Dendritic cell treated with granulocyte-macrophage colony-stimulating factor and Interleukin-4, amounts not matched to agents 40 ng/mL and 50 ng/mL, for 4 days (primary cell): ENCODE measurements at regions not wholly inside any gene's neighbourhood (a gene's known extent, or its start where the extent isn't known, plus 50 kb on each side); places are given as distances from the start of the nearest gene placed in this dataset.

Source experiments
- H3K27ac Mint-ChIP-seq: one replicate; pipeline ENCODE4 v1.8.0; 2022; ENCODE audit warnings: mild to moderate bottlenecking, mixed read lengths
- H3K27me3 Mint-ChIP-seq: one replicate; pipeline ENCODE4 v1.8.0; 2022; ENCODE audit warnings: mild to moderate bottlenecking, mixed read lengths
- H3K36me3 Mint-ChIP-seq: one replicate; pipeline ENCODE4 v1.8.0; 2022; ENCODE audit warnings: low read depth, mixed read lengths
- H3K4me1 Mint-ChIP-seq: one replicate; pipeline ENCODE4 v1.8.0; 2022; ENCODE audit warnings: low read depth, mixed read lengths
- H3K4me3 Mint-ChIP-seq: one replicate; pipeline ENCODE4 v1.8.0; 2022; ENCODE audit warnings: mild to moderate bottlenecking, moderate library complexity, mixed read lengths
- H3K9me3 Mint-ChIP-seq: one replicate; pipeline ENCODE4 v1.8.0; 2022; ENCODE audit warnings: mixed read lengths
- intact Hi-C: fragments of 100-400 bp; cut with micrococcal nuclease; formaldehyde crosslinking; loops from one replicate; pipeline ENCODE4 v1.15.0; 2022

DNA sequence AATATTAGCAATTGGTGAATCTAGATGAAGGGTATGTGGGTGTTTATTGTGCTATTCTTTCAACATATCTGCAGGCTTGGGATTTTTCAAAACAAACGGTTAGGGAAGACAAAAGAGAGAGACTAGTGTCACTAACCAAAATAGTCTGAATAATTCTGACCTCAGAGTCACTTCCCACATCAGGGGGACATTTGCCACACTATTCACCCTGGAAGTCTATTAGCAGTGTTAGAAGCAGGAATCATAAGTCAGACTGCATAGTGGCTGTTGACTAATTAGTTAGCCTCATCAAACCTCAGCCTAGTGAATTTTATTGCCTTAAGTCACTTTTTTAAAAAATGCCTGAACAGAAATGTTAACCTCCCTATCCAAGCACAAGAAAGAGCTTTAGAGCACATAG, 169.2 kb upstream of the RGMB start:
- Mint-ChIP-seq H3K27me3 (no peaks in the 10 kb centered on the region), H3K4me1 (no peaks in the 10 kb centered on the region), H3K36me3 (no peaks in the 10 kb centered on the region), H3K27ac (no peak overlapping the region), H3K4me3 (no peak overlapping the region), H3K9me3 (peaks cover 11% of the 10 kb centered on the region)
- intact Hi-C loops = no loop called here

DNA sequence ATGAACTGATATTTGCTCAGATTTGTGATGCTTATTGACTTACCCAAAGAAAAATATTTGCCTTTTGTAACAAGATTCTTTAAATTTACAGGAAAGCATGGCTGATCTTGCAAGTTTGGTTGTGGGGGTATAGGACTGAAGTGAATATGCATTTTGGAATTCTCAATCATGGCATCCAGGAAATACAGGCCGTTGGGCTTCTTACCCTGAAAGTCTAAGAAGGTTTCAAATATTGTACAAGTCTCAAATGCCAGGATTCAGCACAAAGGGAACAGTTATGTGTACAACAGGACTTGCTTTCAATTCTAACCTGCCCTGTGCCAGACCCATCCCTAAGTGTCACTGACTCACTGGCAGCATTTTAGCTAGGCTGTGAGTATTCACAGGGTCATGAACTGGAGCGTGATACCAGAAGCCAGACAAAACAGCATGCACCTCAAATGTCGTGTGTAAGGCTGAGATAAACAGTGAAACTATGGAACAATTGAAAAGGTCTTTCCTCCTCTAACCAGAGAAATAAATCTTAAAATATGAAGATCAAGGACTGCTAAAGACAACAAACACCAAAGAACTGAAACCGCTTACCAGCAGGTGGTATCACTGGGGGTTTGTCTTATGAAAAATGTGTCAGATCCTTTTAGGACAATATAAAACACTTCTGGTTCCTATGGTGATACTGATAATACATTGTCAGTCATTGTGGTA, 168.6 kb upstream of the RGMB start:
- no peak overlapping the region for H3K4me3 Mint-ChIP-seq
- no peaks in the 10 kb centered on the region for H3K36me3 Mint-ChIP-seq
- no peak overlapping the region for H3K27ac Mint-ChIP-seq
- H3K27me3 Mint-ChIP-seq = no peaks in the 10 kb centered on the region
- intact Hi-C loops = no loop called here
- H3K9me3 Mint-ChIP-seq = peaks cover 11% of the 10 kb centered on the region
- no peaks in the 10 kb centered on the region for H3K4me1 Mint-ChIP-seq

DNA sequence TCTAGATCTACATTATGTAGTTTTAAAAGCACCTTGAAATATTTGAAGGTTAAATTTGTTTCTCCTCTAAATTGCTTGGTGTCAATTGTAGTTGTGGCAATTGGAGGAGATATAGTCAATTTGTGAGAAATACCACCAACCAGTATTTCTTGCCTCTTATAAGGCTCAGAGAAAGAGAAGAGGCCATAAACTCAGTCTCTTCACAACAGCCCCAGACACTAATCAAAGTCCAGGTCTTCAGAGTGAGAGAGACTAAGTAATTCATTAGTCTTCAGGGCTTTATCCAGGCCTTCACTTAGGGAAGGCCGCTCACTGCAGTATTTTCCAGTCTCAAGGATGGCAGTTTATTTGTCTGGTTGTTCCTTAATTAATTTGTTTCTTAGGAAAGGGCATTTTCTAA, 168.0 kb upstream of the RGMB start:
- peaks cover 11% of the 10 kb centered on the region for H3K9me3 Mint-ChIP-seq
- no peak overlapping the region for H3K27ac Mint-ChIP-seq
- H3K27me3 Mint-ChIP-seq = no peaks in the 10 kb centered on the region
- H3K36me3 Mint-ChIP-seq = no peaks in the 10 kb centered on the region
- intact Hi-C loops = no loop called here
- no peak overlapping the region for H3K4me3 Mint-ChIP-seq
- H3K4me1 Mint-ChIP-seq = no peaks in the 10 kb centered on the region

DNA sequence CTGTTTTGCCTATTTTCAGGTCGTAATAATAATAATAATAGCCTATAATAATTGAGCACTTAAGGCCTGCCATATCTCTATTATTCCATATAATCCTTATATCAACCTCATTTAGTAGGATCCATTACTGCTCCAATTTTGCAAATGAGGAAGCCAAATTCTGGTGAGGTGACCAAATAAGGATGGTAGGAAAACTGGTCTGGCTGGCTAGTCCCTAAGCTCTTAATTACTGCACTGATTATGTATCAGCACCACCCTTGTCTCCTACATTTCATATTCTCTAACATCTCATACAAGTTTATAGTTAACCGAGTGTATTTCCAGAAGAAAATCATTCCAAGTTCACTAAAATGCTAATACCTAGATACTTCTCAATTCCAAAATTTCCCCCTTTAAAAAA, 166.5 kb upstream of the RGMB start:
- H3K9me3 Mint-ChIP-seq = no peaks in the 10 kb centered on the region
- H3K4me3 Mint-ChIP-seq = no peak overlapping the region
- no peaks in the 10 kb centered on the region for H3K4me1 Mint-ChIP-seq
- H3K36me3 Mint-ChIP-seq = no peaks in the 10 kb centered on the region
- no peaks in the 10 kb centered on the region for H3K27me3 Mint-ChIP-seq
- intact Hi-C loops = no loop called here
- H3K27ac Mint-ChIP-seq = no peak overlapping the region

DNA sequence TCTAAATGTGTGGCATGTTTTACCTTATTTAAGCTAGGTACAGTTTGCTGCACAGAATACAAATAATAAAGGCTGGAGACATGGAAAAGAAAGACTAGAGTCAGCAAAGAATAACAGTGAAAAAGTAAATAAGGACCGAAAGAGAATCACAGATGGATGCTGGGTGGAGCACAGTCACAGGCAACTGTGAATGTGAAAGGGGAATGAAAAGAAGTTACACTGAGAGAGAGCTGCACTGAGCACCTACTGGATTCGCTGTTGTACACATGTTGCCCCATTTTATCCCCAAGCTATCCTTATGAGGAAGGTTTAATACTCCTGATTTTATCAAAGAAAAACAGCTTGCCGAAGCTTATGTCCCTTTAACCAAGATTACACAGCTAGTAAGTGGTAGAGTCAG, 165.4 kb upstream of the RGMB start:
- no peak overlapping the region for H3K27ac Mint-ChIP-seq
- no peaks in the 10 kb centered on the region for H3K4me1 Mint-ChIP-seq
- intact Hi-C loops = no loop called here
- no peak overlapping the region for H3K4me3 Mint-ChIP-seq
- H3K27me3 Mint-ChIP-seq = no peaks in the 10 kb centered on the region
- no peaks in the 10 kb centered on the region for H3K36me3 Mint-ChIP-seq
- no peaks in the 10 kb centered on the region for H3K9me3 Mint-ChIP-seq

DNA sequence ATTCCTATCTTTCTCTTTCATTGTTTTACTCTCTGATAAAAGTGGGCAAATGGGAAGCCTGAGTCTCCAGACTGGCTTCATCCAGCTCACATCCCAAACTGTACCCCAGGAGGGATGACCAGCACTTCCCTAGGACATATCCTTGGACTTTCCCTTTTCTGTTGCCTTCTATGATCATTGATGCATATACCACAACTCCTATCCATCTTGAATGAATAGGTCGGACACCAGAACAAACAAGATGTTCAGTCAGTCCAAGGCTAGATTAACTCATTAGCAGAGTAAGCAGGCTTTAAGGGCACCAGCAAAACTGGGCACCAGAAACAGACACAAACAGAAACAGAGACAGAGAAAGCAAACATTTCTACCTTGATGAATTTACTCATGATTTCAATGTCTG, 159.1 kb upstream of the RGMB start:
- H3K9me3 Mint-ChIP-seq = no peaks in the 10 kb centered on the region
- intact Hi-C loops = no loop called here
- no peak overlapping the region for H3K27ac Mint-ChIP-seq
- no peaks in the 10 kb centered on the region for H3K4me1 Mint-ChIP-seq
- no peak overlapping the region for H3K4me3 Mint-ChIP-seq
- H3K36me3 Mint-ChIP-seq = no peaks in the 10 kb centered on the region
- no peaks in the 10 kb centered on the region for H3K27me3 Mint-ChIP-seq

DNA sequence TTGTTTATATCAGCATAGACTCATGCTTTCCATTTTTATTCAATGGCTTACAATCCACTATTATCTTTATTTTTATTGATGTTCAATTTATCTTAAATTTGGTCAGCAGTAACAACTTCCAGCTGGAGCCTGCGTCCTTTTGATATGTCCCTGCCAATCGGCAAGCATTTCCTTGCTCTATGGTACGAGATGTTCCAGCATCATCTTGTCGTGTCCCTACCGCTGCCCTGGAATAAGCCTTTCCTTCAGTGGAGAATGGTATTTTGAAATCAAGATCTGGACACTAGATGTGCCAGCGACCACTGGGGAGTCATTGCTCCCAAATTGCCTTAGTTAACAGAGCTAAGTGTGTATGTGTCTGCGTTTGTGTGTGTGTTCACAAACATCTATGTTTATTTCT, 151.6 kb upstream of the RGMB start:
- Mint-ChIP-seq H3K4me3 (no peak overlapping the region), H3K4me1 (no peaks in the 10 kb centered on the region), H3K27ac (no peak overlapping the region), H3K27me3 (no peaks in the 10 kb centered on the region), H3K9me3 (no peaks in the 10 kb centered on the region), H3K36me3 (no peaks in the 10 kb centered on the region)
- intact Hi-C loops = no loop called here

DNA sequence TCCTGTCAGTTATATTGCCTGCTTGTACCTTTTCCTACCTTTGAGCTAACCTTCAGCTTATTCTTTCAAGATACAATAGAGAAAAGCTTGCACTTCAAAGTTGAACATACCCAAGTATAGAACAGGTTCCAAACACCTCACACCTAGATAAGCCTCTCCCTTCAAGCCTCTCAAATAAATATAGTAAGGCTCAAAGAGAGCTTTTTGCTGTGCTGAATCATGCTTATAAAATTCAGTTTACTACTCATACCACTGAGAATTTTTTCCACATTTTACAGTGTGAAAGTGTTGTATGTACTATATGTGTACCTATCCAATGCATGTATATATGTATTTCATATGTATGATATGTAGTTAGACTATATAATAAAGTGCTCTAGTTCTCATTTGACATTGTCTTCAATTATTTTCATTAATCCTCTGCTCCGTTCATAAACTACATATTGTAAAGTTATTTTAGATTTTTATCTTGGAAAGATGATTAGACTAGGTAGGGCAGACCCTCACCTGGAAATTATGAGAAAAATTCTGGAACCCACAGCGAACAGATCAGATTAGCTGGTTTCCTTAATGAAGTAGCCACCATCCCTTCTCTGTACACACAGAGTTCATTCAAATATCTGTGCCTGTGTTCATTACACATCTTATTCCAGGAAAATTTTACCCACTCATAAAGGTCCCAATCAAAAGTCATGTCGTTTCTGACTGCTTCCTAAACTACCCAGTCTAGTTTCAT, 149.2 kb upstream of the RGMB start:
- Mint-ChIP-seq H3K9me3 (no peaks in the 10 kb centered on the region), H3K36me3 (no peaks in the 10 kb centered on the region), H3K27ac (no peak overlapping the region), H3K4me1 (no peaks in the 10 kb centered on the region), H3K27me3 (no peaks in the 10 kb centered on the region), H3K4me3 (no peak overlapping the region)
- intact Hi-C loops = no loop called here

DNA sequence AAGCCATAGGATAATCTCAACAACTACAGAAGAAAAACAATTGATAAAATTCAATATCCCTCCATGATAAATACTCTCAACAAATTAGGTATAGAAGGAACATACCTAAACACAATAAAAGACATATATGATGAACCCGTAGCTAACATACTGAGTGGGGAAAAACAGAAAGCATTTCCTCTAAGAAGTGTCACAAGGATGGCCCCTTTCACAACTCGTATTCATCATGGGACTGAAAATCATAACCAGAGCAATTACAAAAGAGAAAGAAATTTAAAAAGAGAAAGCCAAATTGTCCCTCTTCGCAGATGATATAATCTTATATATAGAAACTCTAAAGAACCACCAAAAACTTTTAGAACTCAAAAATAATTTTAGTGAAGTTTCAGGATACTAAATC, 146.3 kb upstream of the RGMB start:
- Mint-ChIP-seq H3K27ac (no peak overlapping the region), H3K4me1 (no peaks in the 10 kb centered on the region), H3K4me3 (no peak overlapping the region), H3K27me3 (no peaks in the 10 kb centered on the region), H3K36me3 (no peaks in the 10 kb centered on the region), H3K9me3 (no peaks in the 10 kb centered on the region)
- intact Hi-C loops = no loop called here

DNA sequence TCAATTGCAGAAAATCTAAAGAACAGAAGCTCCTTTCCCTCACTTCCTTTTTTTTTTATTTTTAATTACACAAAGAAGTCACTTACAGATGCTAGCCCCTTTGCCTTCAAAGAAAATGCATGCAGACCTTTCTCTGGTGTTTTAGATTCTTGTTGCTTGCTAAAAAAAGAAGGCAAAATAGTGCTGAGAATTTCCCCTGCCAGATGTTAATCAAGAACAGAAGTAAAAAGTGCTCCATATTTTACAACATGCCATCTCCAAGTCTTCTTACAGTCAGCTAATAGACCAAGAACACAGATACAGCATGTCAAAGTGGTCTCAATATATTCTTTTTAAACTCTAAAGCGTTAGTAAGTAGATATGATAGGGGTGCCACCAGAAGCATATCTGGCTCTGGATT, 142.8 kb upstream of the RGMB start:
- Mint-ChIP-seq H3K36me3 (no peaks in the 10 kb centered on the region), H3K4me1 (no peaks in the 10 kb centered on the region), H3K27ac (no peak overlapping the region), H3K4me3 (no peak overlapping the region), H3K9me3 (no peaks in the 10 kb centered on the region), H3K27me3 (no peaks in the 10 kb centered on the region)
- intact Hi-C loops = no loop called here

DNA sequence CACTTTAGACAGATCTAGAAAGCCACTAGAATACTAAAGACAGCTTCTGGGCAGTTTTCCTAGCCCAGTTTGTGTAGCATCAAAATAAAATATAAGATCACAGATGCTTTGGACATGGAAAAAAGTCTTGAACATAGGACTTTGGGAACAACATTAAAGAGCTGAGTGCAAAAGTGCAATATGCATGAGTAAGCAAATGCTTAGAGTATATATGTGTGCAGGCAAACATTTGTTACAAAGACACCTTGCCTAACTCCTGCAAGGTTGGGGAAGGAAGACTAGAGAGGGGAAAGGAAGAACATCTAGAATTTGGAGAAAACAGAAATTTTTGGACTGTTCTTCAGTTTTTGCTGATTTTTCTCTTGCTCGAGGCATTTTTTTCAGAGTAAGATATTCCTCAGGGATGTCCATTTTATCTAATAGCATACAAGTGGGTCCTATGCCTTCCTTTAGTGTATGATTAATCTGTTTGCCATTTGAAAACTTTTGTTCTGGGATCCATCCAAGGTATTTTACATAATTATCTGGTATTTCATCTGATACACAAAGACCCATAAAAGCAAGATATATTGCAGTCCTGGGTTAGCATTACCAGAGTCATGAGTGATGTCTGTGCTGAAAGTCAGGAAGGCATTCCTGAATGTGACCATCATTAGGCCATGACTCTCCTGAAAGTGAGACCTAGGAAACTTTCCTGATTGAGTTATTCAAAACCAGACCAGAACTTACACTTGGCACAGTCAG, 142.0 kb upstream of the RGMB start:
- Mint-ChIP-seq H3K27me3 (no peaks in the 10 kb centered on the region), H3K4me1 (no peaks in the 10 kb centered on the region), H3K27ac (no peak overlapping the region), H3K36me3 (no peaks in the 10 kb centered on the region), H3K9me3 (no peaks in the 10 kb centered on the region), H3K4me3 (no peak overlapping the region)
- intact Hi-C loops = no loop called here

DNA sequence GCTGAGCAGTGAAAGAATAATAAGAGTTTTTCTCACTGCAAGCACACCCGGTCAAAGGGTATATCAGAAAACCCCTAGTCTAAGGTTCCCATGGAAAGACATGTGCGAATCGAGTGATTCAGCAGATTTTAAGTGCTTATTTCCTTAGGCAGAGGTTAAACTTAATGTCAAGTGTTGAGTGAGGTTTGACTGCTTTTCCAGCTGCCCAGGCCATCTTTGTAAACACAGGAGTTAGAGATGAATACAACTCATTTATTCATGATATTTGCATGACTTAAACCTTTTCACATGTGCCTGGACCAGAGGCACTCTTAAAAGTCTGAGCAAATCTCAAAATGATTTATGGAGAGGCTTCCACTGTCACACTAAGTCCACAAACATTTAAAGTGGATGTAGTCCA, 137.8 kb upstream of the RGMB start:
- H3K4me1 Mint-ChIP-seq = no peaks in the 10 kb centered on the region
- H3K27me3 Mint-ChIP-seq = no peaks in the 10 kb centered on the region
- H3K9me3 Mint-ChIP-seq = no peaks in the 10 kb centered on the region
- no peaks in the 10 kb centered on the region for H3K36me3 Mint-ChIP-seq
- intact Hi-C loops = no loop called here
- H3K27ac Mint-ChIP-seq = no peak overlapping the region
- H3K4me3 Mint-ChIP-seq = no peak overlapping the region

DNA sequence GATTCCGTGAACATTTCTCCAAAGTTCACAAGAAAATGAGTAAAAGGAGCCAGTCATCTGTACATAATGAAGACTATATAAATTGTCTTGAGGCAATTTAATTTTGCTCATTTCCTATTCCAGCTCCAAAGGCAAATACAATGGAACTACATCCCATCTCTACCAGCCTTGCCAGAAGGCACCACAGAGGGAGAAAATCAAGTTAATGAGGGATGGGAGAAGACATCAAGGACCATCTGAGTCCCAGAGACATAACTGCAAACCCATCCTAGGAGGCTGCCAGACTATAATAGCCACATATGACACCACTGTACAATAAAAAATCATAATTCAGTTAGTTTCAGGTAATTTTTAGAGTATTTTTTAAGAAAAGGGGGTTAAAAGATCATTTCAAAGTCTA, 136.3 kb upstream of the RGMB start:
- no peaks in the 10 kb centered on the region for H3K4me1 Mint-ChIP-seq
- H3K36me3 Mint-ChIP-seq = no peaks in the 10 kb centered on the region
- H3K4me3 Mint-ChIP-seq = no peak overlapping the region
- H3K9me3 Mint-ChIP-seq = no peaks in the 10 kb centered on the region
- intact Hi-C loops = no loop called here
- no peak overlapping the region for H3K27ac Mint-ChIP-seq
- no peaks in the 10 kb centered on the region for H3K27me3 Mint-ChIP-seq

DNA sequence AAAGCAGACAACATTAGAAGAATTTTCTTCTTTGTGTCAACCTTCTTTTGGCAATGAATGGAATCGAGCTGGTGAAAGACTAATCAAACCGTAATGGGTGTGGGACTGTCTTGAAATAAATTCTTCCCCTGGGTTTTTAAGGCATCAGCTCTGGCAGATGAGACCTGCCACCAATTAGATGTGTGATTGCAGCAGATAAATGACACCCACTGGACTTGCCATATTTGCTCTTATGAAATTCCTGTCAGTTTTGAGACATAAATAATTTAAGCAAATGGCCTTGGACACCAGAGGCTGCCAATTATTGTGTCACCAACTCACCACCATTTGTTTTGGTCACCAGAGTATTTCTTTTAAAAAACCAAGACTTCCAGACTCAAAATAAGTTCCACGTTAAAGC, 135.9 kb upstream of the RGMB start:
- no peaks in the 10 kb centered on the region for H3K27me3 Mint-ChIP-seq
- intact Hi-C loops = no loop called here
- H3K4me3 Mint-ChIP-seq = no peak overlapping the region
- no peaks in the 10 kb centered on the region for H3K4me1 Mint-ChIP-seq
- H3K36me3 Mint-ChIP-seq = no peaks in the 10 kb centered on the region
- H3K27ac Mint-ChIP-seq = no peak overlapping the region
- no peaks in the 10 kb centered on the region for H3K9me3 Mint-ChIP-seq
